CD14-positive monocyte (primary cell): ENCODE measurements at regions not wholly inside any gene's neighbourhood (a gene's known extent, or its start where the extent isn't known, plus 50 kb on each side); places are given as distances from the start of the nearest gene placed in this dataset.

Experiments
- DNase-seq, 3 donors: peaks; one replicate each; pipeline ENCODE4 v3.0.0-alpha.2; 2011 to 2022
- H2AFZ ChIP-seq: 2 replicates; pipeline ENCODE4 v1.6.0; 2012; ENCODE audit warnings: mild to moderate bottlenecking, low read depth, low read length, inconsistent platforms; ENCODE audit not compliant: insufficient read depth, poor library complexity, severe bottlenecking
- H3K27ac ChIP-seq, 2 donors: 1 replicate in 1 of 2; 2 replicates in 1 of 2; pipeline ENCODE4 v1.5.1; 2012 to 2013; ENCODE audit warnings: low read length in 2 of 2, control low read depth in 1 of 2, inconsistent platforms in 1 of 2, low read depth in 1 of 2, mild to moderate bottlenecking in 1 of 2
- H3K27me3 ChIP-seq, 2 donors: one replicate each; pipeline versions ENCODE4 v1.6.0 to v1.6.1; 2011 to 2013; ENCODE audit warnings: low read length in 2 of 2; ENCODE audit not compliant: control insufficient read depth in 2 of 2, insufficient read depth in 2 of 2
- H3K36me3 ChIP-seq, 2 donors: replicated peaks in 1 of 2; 1 replicate in 1 of 2; 2 replicates in 1 of 2; pipeline versions ENCODE4 v1.5.1 to v1.6.1; 2012 to 2013; ENCODE audit warnings: low read length in 2 of 2, control low read depth in 1 of 2, inconsistent platforms in 1 of 2, mild to moderate bottlenecking in 1 of 2; ENCODE audit not compliant: insufficient read depth in 2 of 2, control insufficient read depth in 1 of 2
- H3K4me1 ChIP-seq, 2 donors: 1 replicate in 1 of 2; 2 replicates in 1 of 2; pipeline versions ENCODE4 v1.5.1 to v1.6.1; 2012 to 2013; ENCODE audit warnings: low read length in 2 of 2, control low read depth in 1 of 2, inconsistent platforms in 1 of 2, mild to moderate bottlenecking in 1 of 2, moderate library complexity in 1 of 2; ENCODE audit not compliant: insufficient read depth in 2 of 2, control insufficient read depth in 1 of 2
- H3K4me2 ChIP-seq: replicated peaks from 2 replicates; pipeline ENCODE3; 2012; ENCODE audit warnings: low read length, moderate library complexity, mild to moderate bottlenecking; ENCODE audit not compliant: poor library complexity, severe bottlenecking; ENCODE audit errors: extremely low read depth
- H3K4me3 ChIP-seq, 3 experiments: fragments of 200-600 bp in 1 of 3; sonication (generic) in 1 of 3; replicated peaks in 1 of 3; 1 replicate in 2 of 3; 2 replicates in 1 of 3; pipeline ENCODE4 v1.5.1; 2011 to 2013; ENCODE audit warnings: low read length in 3 of 3, mild to moderate bottlenecking in 3 of 3, control low read depth in 2 of 3, low read depth in 2 of 3, inconsistent platforms in 1 of 3, moderate library complexity in 1 of 3
- H3K79me2 ChIP-seq: 2 replicates; pipeline ENCODE4 v1.6.0; 2012; ENCODE audit warnings: mild to moderate bottlenecking, control low read depth, inconsistent platforms, low read length, moderate library complexity; ENCODE audit not compliant: insufficient read depth
- H3K9ac ChIP-seq: 2 replicates; pipeline ENCODE4 v1.6.0; 2017; ENCODE audit warnings: low read length, mild to moderate bottlenecking; ENCODE audit not compliant: insufficient read depth, poor library complexity, severe bottlenecking
- H3K9me3 ChIP-seq, 2 donors: replicated peaks in 1 of 2; 1 replicate in 1 of 2; 2 replicates in 1 of 2; pipeline versions ENCODE4 v1.5.1 to v1.6.1; 2012 to 2013; ENCODE audit warnings: low read length in 2 of 2, control low read depth in 1 of 2; ENCODE audit not compliant: control insufficient read depth in 1 of 2, insufficient read depth in 1 of 2
- H4K20me1 ChIP-seq: 2 replicates; pipeline ENCODE4 v1.6.0; 2012; ENCODE audit warnings: mild to moderate bottlenecking, low read length, control low read depth, moderate library complexity; ENCODE audit not compliant: insufficient read depth
- H3K27ac Mint-ChIP-seq, 7 donors: one replicate each; pipeline ENCODE4 v1.8.0; 2020; ENCODE audit warnings: mild to moderate bottlenecking in 7 of 7, mixed read lengths in 7 of 7, moderate library complexity in 6 of 7, inconsistent platforms in 2 of 7
- H3K27me3 Mint-ChIP-seq, 3 donors: one replicate each; pipeline ENCODE4 v1.8.0; 2021 to 2022; ENCODE audit warnings: low read depth in 3 of 3, mild to moderate bottlenecking in 3 of 3, mixed read lengths in 3 of 3, moderate library complexity in 3 of 3, inconsistent platforms in 1 of 3
- H3K36me3 Mint-ChIP-seq, 2 donors: one replicate each; pipeline ENCODE4 v1.8.0; 2020; ENCODE audit warnings: mixed read lengths in 2 of 2, inconsistent platforms in 1 of 2, mild to moderate bottlenecking in 1 of 2
- H3K4me1 Mint-ChIP-seq: one replicate; pipeline ENCODE4 v1.8.0; 2020; ENCODE audit warnings: mild to moderate bottlenecking, mixed read lengths
- H3K4me3 Mint-ChIP-seq, 2 donors: one replicate each; pipeline ENCODE4 v1.8.0; 2020; ENCODE audit warnings: mild to moderate bottlenecking in 2 of 2, mixed read lengths in 2 of 2, moderate library complexity in 1 of 2
- H3K9me3 Mint-ChIP-seq, 7 donors: one replicate each; pipeline ENCODE4 v1.8.0; 2020 to 2022; ENCODE audit warnings: mixed read lengths in 7 of 7, mild to moderate bottlenecking in 6 of 7, moderate library complexity in 6 of 7, inconsistent platforms in 2 of 7
- WGBS: methylation state at CpG from one replicate; pipeline ENCODE4 v1.1.5; 2013; ENCODE audit warnings: missing lambda C conversion rate; ENCODE audit not compliant: insufficient coverage; 5-methylcytosine and 5-hydroxymethylcytosine counted together
- intact Hi-C, 2 donors: fragments of 100-400 bp; cut with micrococcal nuclease; formaldehyde crosslinking; loops; one replicate each; pipeline versions ENCODE4 v1.15.0 to v1.15.1; 2023
- TF ChIP-seq, protein P1 (sequence below): fragments of 200-600 bp; IDR thresholded peaks from one replicate; pipeline ENCODE4 v1.8.0; 2022; ENCODE audit warnings: antibody characterized with exemption, mild to moderate bottlenecking

DNA sequence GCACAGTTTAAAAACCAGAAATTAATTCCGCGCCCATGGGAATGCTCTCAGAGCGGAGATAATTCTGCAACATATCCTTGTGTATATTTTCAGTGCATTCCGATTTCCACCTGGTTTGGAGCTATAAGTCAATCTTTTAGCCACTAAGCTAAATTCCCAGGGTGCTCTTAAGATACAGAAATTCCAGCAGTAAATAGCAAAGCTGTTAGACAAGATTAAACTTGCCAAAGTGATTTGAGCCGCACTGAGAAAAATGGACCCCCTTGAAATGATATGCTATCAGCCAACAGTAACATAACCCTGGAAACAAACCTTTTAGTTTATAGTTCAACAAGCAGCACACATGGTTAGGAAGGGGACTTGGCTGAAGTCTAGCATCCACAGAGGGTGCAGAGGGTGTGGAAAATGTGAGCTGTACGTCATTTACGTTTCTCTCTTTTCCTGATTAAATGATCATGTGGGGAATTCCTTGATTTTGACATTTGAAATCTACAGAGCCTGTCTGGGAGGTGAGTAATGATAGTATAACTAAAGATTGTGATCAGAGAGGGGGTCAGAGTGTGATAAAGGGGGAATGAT is 99.8 kb upstream of the COPS8 start:
- WGBS: 92% methylated on average over 6 of the region's 7 CpGs
- H3K4me2 ChIP-seq: no peak overlapping the region
- no peaks in the 10 kb centered on the region for H3K36me3 ChIP-seq
- H2AFZ ChIP-seq: no peak overlapping the region
- Mint-ChIP-seq H3K27ac (peak overlapping the region in 1 of 7 donors; percentile 6), H3K4me3 (no peak overlapping the region), H3K4me1 (peaks cover 17% of the 10 kb centered on the region), H3K36me3 (no peaks in the 10 kb centered on the region), H3K9me3 (peaks cover 7 to 20% (median 16%) of the 10 kb centered on the region in 7 donors), H3K27me3 (peaks cover 3 to 32% (median 11%) of the 10 kb centered on the region in 3 donors)
- peaks cover 8 to 11% of the 10 kb centered on the region in 2 donors for H3K9me3 ChIP-seq
- no peak overlapping the region for H3K9ac ChIP-seq
- H3K79me2 ChIP-seq: no peaks in the 10 kb centered on the region
- intact Hi-C loops: no loop called here
- H4K20me1 ChIP-seq: no peaks in the 10 kb centered on the region
- H3K27me3 ChIP-seq: peaks cover 0 to 3% of the 10 kb centered on the region in 2 donors
- H3K4me1 ChIP-seq: peaks cover 20% of the 10 kb centered on the region in 2 donors
- H3K4me3 ChIP-seq: no peak overlapping the region
- TF ChIP-seq, protein P1, sequence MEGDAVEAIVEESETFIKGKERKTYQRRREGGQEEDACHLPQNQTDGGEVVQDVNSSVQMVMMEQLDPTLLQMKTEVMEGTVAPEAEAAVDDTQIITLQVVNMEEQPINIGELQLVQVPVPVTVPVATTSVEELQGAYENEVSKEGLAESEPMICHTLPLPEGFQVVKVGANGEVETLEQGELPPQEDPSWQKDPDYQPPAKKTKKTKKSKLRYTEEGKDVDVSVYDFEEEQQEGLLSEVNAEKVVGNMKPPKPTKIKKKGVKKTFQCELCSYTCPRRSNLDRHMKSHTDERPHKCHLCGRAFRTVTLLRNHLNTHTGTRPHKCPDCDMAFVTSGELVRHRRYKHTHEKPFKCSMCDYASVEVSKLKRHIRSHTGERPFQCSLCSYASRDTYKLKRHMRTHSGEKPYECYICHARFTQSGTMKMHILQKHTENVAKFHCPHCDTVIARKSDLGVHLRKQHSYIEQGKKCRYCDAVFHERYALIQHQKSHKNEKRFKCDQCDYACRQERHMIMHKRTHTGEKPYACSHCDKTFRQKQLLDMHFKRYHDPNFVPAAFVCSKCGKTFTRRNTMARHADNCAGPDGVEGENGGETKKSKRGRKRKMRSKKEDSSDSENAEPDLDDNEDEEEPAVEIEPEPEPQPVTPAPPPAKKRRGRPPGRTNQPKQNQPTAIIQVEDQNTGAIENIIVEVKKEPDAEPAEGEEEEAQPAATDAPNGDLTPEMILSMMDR: no peak
- DNase-seq: no peak
- no peak overlapping the region for H3K27ac ChIP-seq

DNA sequence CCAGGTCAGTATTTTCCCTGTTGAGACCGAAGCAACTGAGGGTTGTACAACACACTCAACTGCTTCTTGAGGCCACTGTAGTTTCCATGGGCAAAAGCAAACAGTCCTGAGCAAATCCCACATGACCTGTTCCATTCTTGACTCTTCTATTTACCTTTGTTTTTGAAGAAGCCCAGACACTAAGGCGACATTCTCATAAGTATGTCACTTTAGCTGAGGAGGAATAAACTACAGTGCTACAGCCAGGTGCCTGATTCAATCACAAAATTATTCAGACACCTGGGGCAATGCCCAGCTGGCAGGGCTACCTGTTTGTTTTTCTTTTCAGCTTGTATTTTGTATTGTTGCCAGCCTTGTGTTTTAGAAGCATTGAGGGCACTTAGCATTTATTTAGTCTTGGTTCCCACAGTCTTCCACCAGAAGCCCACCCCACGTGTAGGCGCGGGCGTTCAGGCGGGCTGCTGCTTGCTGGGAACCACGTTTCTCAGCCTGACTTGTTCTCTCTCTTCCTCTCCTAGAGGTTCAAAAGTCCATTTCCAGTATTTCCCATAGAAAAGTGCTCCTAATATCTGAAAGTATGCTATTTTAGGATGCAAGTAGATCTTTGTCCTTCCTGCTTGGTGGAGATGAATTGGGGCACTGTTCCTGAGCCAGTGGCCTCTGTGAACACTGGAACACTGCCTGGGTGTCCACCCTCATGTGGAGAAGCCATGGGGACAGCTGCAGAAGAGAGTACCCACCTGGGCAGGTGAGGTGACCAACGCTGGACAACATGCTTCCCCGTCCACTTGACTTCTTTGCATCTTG is 99.0 kb upstream of the COPS8 start:
- H3K4me1 ChIP-seq: peaks cover 20% of the 10 kb centered on the region in 2 donors
- H3K36me3 ChIP-seq: no peaks in the 10 kb centered on the region
- TF ChIP-seq, protein P1: no peak
- no peaks in the 10 kb centered on the region for H3K36me3 Mint-ChIP-seq
- H3K27me3 Mint-ChIP-seq: peaks cover 4 to 30% (median 10%) of the 10 kb centered on the region in 3 donors
- H3K4me3 ChIP-seq: no peak overlapping the region
- no peak overlapping the region for H2AFZ ChIP-seq
- no peak overlapping the region for H3K4me2 ChIP-seq
- H3K27me3 ChIP-seq: peaks cover 0 to 6% of the 10 kb centered on the region in 2 donors
- H3K9me3 ChIP-seq: peaks cover 8 to 17% of the 10 kb centered on the region in 2 donors
- H3K27ac ChIP-seq: no peak overlapping the region
- DNase-seq: no peak
- H3K27ac Mint-ChIP-seq: no peak overlapping the region
- H3K9ac ChIP-seq: no peak overlapping the region
- H3K9me3 Mint-ChIP-seq: peaks cover 7 to 27% (median 16%) of the 10 kb centered on the region in 7 donors
- no peak overlapping the region for H3K4me3 Mint-ChIP-seq
- peaks cover 17% of the 10 kb centered on the region for H3K4me1 Mint-ChIP-seq
- H4K20me1 ChIP-seq: no peaks in the 10 kb centered on the region
- no peaks in the 10 kb centered on the region for H3K79me2 ChIP-seq
- 98% methylated on average over 9 of the region's 10 CpGs for WGBS
- intact Hi-C loops: no loop called here
